SK-N-SH (cell line): ENCODE measurements at regions not wholly inside any gene's neighbourhood (a gene's known extent, or its start where the extent isn't known, plus 50 kb on each side); places are given as distances from the start of the nearest gene placed in this dataset.

Experiments
- CHD2 ChIP-seq: fragments of 150-350 bp; IDR thresholded peaks from 2 replicates; pipeline ENCODE4 v1.6.1; 2018; ENCODE audit warnings: low read length; ENCODE audit not compliant: partially characterized antibody
- EZH2phosphoT487 ChIP-seq: fragments of 200-600 bp; sonication (generic); IDR thresholded peaks from 2 replicates; pipeline ENCODE4 v1.6.1; 2017; ENCODE audit warnings: low read depth, mixed run types, mild to moderate bottlenecking, antibody characterized with exemption, moderate library complexity, borderline replicate concordance
- MXI1 ChIP-seq: IDR thresholded peaks from 2 replicates; pipeline ENCODE4 v1.6.1; 2012; ENCODE audit warnings: mild to moderate bottlenecking, low read depth, low read length, improper control_type of control experiment
- RAD21 ChIP-seq: IDR thresholded peaks from 2 replicates; pipeline ENCODE4 v1.6.1; 2012; ENCODE audit warnings: mild to moderate bottlenecking, low read length
- SIN3A ChIP-seq: IDR thresholded peaks from 2 replicates; pipeline ENCODE4 v1.6.1; 2012; ENCODE audit warnings: low read depth, mild to moderate bottlenecking, low read length, moderate library complexity, borderline replicate concordance
- SMC3 ChIP-seq: IDR thresholded peaks from 2 replicates; pipeline ENCODE4 v1.6.1; 2012; ENCODE audit warnings: low read depth, low read length, improper control_type of control experiment
- USF1 ChIP-seq: IDR thresholded peaks from 2 replicates; pipeline ENCODE4 v1.4.0; 2012; ENCODE audit warnings: low read depth, borderline replicate concordance
- USF2 ChIP-seq: fragments of 150-350 bp; IDR thresholded peaks from 2 replicates; pipeline ENCODE4 v1.6.1; 2017; ENCODE audit warnings: antibody characterized with exemption, low read length, low read depth, borderline replicate concordance
- TF ChIP-seq, protein P1 (sequence below): fragments of 200-600 bp; sonication (generic); IDR thresholded peaks from 2 replicates; pipeline ENCODE4 v1.6.1; 2017; ENCODE audit warnings: antibody characterized with exemption, mild to moderate bottlenecking, moderate library complexity

DNA sequence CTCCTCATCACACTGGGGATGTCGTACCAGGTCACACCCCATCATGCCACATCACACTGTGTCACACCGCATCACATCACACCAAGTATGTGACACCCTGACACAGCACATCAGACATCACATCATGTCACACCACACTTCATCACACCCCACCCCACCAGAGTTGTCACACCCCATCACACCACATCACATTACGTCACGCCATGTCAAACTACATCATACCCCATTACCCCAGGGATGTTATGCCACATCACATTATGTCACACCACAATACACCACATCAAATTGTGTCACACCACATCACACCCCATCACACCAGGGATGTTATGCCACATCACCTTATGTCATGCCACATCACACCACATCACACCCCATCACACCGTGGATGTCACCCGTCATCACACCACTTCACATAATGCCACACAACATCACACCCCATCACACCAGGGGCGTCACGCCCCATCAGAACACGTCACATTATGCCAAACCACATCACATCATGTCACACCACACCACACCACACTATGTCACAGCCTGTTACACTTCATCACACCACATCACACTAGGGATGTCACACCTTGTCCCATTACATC is 133.6 kb downstream of the TMEM121 start:
- TF ChIP-seq, protein P1, sequence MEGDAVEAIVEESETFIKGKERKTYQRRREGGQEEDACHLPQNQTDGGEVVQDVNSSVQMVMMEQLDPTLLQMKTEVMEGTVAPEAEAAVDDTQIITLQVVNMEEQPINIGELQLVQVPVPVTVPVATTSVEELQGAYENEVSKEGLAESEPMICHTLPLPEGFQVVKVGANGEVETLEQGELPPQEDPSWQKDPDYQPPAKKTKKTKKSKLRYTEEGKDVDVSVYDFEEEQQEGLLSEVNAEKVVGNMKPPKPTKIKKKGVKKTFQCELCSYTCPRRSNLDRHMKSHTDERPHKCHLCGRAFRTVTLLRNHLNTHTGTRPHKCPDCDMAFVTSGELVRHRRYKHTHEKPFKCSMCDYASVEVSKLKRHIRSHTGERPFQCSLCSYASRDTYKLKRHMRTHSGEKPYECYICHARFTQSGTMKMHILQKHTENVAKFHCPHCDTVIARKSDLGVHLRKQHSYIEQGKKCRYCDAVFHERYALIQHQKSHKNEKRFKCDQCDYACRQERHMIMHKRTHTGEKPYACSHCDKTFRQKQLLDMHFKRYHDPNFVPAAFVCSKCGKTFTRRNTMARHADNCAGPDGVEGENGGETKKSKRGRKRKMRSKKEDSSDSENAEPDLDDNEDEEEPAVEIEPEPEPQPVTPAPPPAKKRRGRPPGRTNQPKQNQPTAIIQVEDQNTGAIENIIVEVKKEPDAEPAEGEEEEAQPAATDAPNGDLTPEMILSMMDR = no peak
- TF ChIP-seq USF2 = no peak
- no peak for TF ChIP-seq EZH2phosphoT487
- TF ChIP-seq SIN3A = no peak
- TF ChIP-seq MXI1 = no peak
- no peak for TF ChIP-seq SMC3
- TF ChIP-seq USF1 = no peak
- no peak for TF ChIP-seq RAD21
- TF ChIP-seq CHD2 = no peak
